Erythroblast (primary cell): ENCODE measurements at regions not wholly inside any gene's neighbourhood (a gene's known extent, or its start where the extent isn't known, plus 50 kb on each side); places are given as distances from the start of the nearest gene placed in this dataset.

Experiments
- GATA1 ChIP-seq: IDR thresholded peaks from 2 replicates; pipeline ENCODE4 v1.6.1; 2011; ENCODE audit warnings: low read depth, mild to moderate bottlenecking, control low read depth, low read length, moderate library complexity
- POLR2A ChIP-seq: IDR thresholded peaks from 2 replicates; pipeline ENCODE4 v1.6.1; 2011; ENCODE audit warnings: mild to moderate bottlenecking, low read length

DNA sequence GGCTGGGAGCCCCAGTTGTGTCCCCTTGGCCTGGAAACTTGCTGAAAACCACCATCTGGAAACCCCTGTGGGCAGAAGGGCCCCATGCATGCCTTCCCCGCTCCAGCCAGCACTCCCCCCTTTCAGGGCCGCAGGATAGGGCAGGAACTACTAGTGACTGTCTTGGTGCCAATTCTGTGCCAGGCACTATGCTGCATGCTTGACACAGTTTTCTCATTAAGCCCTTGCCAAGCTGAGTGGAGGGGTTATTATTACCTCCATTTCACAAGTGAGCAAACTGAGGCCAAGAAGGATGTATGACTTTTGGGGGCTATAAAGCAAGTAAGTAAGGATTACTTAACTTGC lies 73.6 kb upstream of the PJA1 start:
- TF ChIP-seq POLR2A = no peak
- TF ChIP-seq GATA1 = no peak
